ENCODE measurements at regions not wholly inside any gene's neighbourhood (a gene's known extent, or its start where the extent isn't known, plus 50 kb on each side); places are given as distances from the start of the nearest gene placed in this dataset.
"Not testable (repeated sequence)": the region's sequence is repeated elsewhere in the genome, so short reads cannot be mapped to it uniquely, and the experiment has no call there.

- Mint-ChIP-seq H3K4me3 (no peak overlapping the region), H3K36me3 (ENCODE audit: low read depth) (peaks cover 2% of the 10 kb centered on the region), H3K27ac (no peak overlapping the region), H3K4me1 (ENCODE audit: low read depth) (no peaks in the 10 kb centered on the region), H3K27me3 (ENCODE audit: low read depth) (no peaks in the 10 kb centered on the region), H3K9me3 (peaks cover 27% of the 10 kb centered on the region)
Observed at GRCh38 chr19:27729332-27729731, 1483.6 kb downstream of the UQCRFS1 start.

- no peak overlapping the region for H3K27ac Mint-ChIP-seq
- H3K36me3 Mint-ChIP-seq (ENCODE audit: low read depth), result no peaks in the 10 kb centered on the region
- H3K9me3 Mint-ChIP-seq, result peaks cover 60% of the 10 kb centered on the region
- H3K4me1 Mint-ChIP-seq (ENCODE audit: low read depth), result no peaks in the 10 kb centered on the region
- no peaks in the 10 kb centered on the region for H3K27me3 Mint-ChIP-seq (ENCODE audit: low read depth)
- no peak overlapping the region for H3K4me3 Mint-ChIP-seq
Observed at GRCh38 chr19:27722625-27723024, 1490.3 kb downstream of the UQCRFS1 start.

GRCh38 chr19:27720155-27720554 lies 1492.8 kb downstream of the UQCRFS1 start:
- H3K9me3 Mint-ChIP-seq, result peaks cover 79% of the 10 kb centered on the region
- no peaks in the 10 kb centered on the region for H3K27me3 Mint-ChIP-seq (ENCODE audit: low read depth)
- H3K36me3 Mint-ChIP-seq (ENCODE audit: low read depth), result no peaks in the 10 kb centered on the region
- H3K4me1 Mint-ChIP-seq (ENCODE audit: low read depth), result no peaks in the 10 kb centered on the region
- no peak overlapping the region for H3K27ac Mint-ChIP-seq
- no peak overlapping the region for H3K4me3 Mint-ChIP-seq

GRCh38 chr19:27719034-27719433 lies 1493.9 kb downstream of the UQCRFS1 start:
- no peaks in the 10 kb centered on the region for H3K36me3 Mint-ChIP-seq (ENCODE audit: low read depth)
- peaks cover 80% of the 10 kb centered on the region for H3K9me3 Mint-ChIP-seq
- H3K27me3 Mint-ChIP-seq (ENCODE audit: low read depth), result no peaks in the 10 kb centered on the region

GRCh38 chr19:27718234-27718633 lies 1494.7 kb downstream of the UQCRFS1 start:
- H3K9me3 Mint-ChIP-seq, result peaks cover 84% of the 10 kb centered on the region
- no peaks in the 10 kb centered on the region for H3K4me1 Mint-ChIP-seq (ENCODE audit: low read depth)
- no peak overlapping the region for H3K27ac Mint-ChIP-seq
- no peaks in the 10 kb centered on the region for H3K36me3 Mint-ChIP-seq (ENCODE audit: low read depth)
- H3K27me3 Mint-ChIP-seq (ENCODE audit: low read depth), result no peaks in the 10 kb centered on the region
- H3K4me3 Mint-ChIP-seq, result no peak overlapping the region

More at GRCh38 chr19:27719034-27719433, 1493.9 kb downstream of the UQCRFS1 start:
- Mint-ChIP-seq H3K4me1 (ENCODE audit: low read depth) (no peaks in the 10 kb centered on the region), H3K27ac (no peak overlapping the region), H3K4me3 (no peak overlapping the region)

- Mint-ChIP-seq H3K4me3 (no peak overlapping the region), H3K27ac (no peak overlapping the region), H3K9me3 (peaks cover 86% of the 10 kb centered on the region), H3K36me3 (ENCODE audit: low read depth) (no peaks in the 10 kb centered on the region), H3K27me3 (ENCODE audit: low read depth) (no peaks in the 10 kb centered on the region), H3K4me1 (ENCODE audit: low read depth) (no peaks in the 10 kb centered on the region)
Observed at GRCh38 chr19:27717825-27718224, 1495.1 kb downstream of the UQCRFS1 start.

GRCh38 chr19:27716922-27717321 lies 1496.0 kb downstream of the UQCRFS1 start:
- Mint-ChIP-seq H3K4me3 (no peak overlapping the region), H3K9me3 (peaks cover 92% of the 10 kb centered on the region)

GRCh38 chr19:27714857-27715256 lies 1498.1 kb downstream of the UQCRFS1 start:
- Mint-ChIP-seq H3K27ac (no peak overlapping the region), H3K4me3 (no peak overlapping the region), H3K36me3 (ENCODE audit: low read depth) (no peaks in the 10 kb centered on the region), H3K4me1 (ENCODE audit: low read depth) (no peaks in the 10 kb centered on the region), H3K27me3 (ENCODE audit: low read depth) (no peaks in the 10 kb centered on the region), H3K9me3 (peaks cover 84% of the 10 kb centered on the region)

More at GRCh38 chr19:27716922-27717321, 1496.0 kb downstream of the UQCRFS1 start:
- no peaks in the 10 kb centered on the region for H3K27me3 Mint-ChIP-seq (ENCODE audit: low read depth)
- H3K27ac Mint-ChIP-seq, result no peak overlapping the region
- no peaks in the 10 kb centered on the region for H3K4me1 Mint-ChIP-seq (ENCODE audit: low read depth)
- no peaks in the 10 kb centered on the region for H3K36me3 Mint-ChIP-seq (ENCODE audit: low read depth)

- Mint-ChIP-seq H3K36me3 (ENCODE audit: low read depth) (no peaks in the 10 kb centered on the region), H3K27me3 (ENCODE audit: low read depth) (no peaks in the 10 kb centered on the region), H3K27ac (no peak overlapping the region), H3K4me1 (ENCODE audit: low read depth) (no peaks in the 10 kb centered on the region), H3K4me3 (no peak overlapping the region), H3K9me3 (peaks cover 80% of the 10 kb centered on the region)
Observed at GRCh38 chr19:27709496-27709895, 1503.5 kb downstream of the UQCRFS1 start.

GRCh38 chr19:27708986-27709385 lies 1504.0 kb downstream of the UQCRFS1 start:
- H3K27me3 Mint-ChIP-seq (ENCODE audit: low read depth); H3K4me3 Mint-ChIP-seq; H3K4me1 Mint-ChIP-seq (ENCODE audit: low read depth); H3K36me3 Mint-ChIP-seq (ENCODE audit: low read depth); H3K27ac Mint-ChIP-seq: not testable (repeated sequence)
- peaks cover 82% of the 10 kb centered on the region for H3K9me3 Mint-ChIP-seq

- not testable (repeated sequence) for H3K4me1 Mint-ChIP-seq (ENCODE audit: low read depth); H3K36me3 Mint-ChIP-seq (ENCODE audit: low read depth); H3K27me3 Mint-ChIP-seq (ENCODE audit: low read depth); H3K4me3 Mint-ChIP-seq; H3K27ac Mint-ChIP-seq
- H3K9me3 Mint-ChIP-seq, result peaks cover 67% of the 10 kb centered on the region
Observed at GRCh38 chr19:27707026-27707425, 1505.9 kb downstream of the UQCRFS1 start.

- Mint-ChIP-seq H3K4me1 (ENCODE audit: low read depth) (no peaks in the 10 kb centered on the region), H3K9me3 (peaks cover 60% of the 10 kb centered on the region), H3K27ac (no peak overlapping the region), H3K36me3 (ENCODE audit: low read depth) (no peaks in the 10 kb centered on the region), H3K27me3 (ENCODE audit: low read depth) (no peaks in the 10 kb centered on the region), H3K4me3 (no peak overlapping the region)
Observed at GRCh38 chr19:27705896-27706295, 1507.1 kb downstream of the UQCRFS1 start.

GRCh38 chr19:27694361-27695055 lies 1518.4 kb downstream of the UQCRFS1 start:
- Mint-ChIP-seq H3K27ac (no peak overlapping the region), H3K36me3 (ENCODE audit: low read depth) (no peaks in the 10 kb centered on the region), H3K27me3 (ENCODE audit: low read depth) (no peaks in the 10 kb centered on the region), H3K9me3 (peaks cover 85% of the 10 kb centered on the region), H3K4me1 (ENCODE audit: low read depth) (no peaks in the 10 kb centered on the region), H3K4me3 (no peak overlapping the region)

- Mint-ChIP-seq H3K27ac (no peak overlapping the region), H3K36me3 (ENCODE audit: low read depth) (no peaks in the 10 kb centered on the region), H3K9me3 (peaks cover 67% of the 10 kb centered on the region), H3K4me3 (no peak overlapping the region), H3K27me3 (ENCODE audit: low read depth) (no peaks in the 10 kb centered on the region), H3K4me1 (ENCODE audit: low read depth) (no peaks in the 10 kb centered on the region)
Observed at GRCh38 chr19:27691991-27692390, 1521.0 kb downstream of the UQCRFS1 start.

- Mint-ChIP-seq H3K27ac (no peak overlapping the region), H3K4me3 (no peak overlapping the region), H3K36me3 (ENCODE audit: low read depth) (no peaks in the 10 kb centered on the region), H3K4me1 (ENCODE audit: low read depth) (no peaks in the 10 kb centered on the region), H3K27me3 (ENCODE audit: low read depth) (no peaks in the 10 kb centered on the region), H3K9me3 (peaks cover 55% of the 10 kb centered on the region)
Observed at GRCh38 chr19:27689734-27690241, 1523.2 kb downstream of the UQCRFS1 start.
